NCI-H345 treated with DMSO at 0.1 percent for 48 hours (cell line): ENCODE measurements at regions not wholly inside any gene's neighbourhood (a gene's known extent, or its start where the extent isn't known, plus 50 kb on each side); places are given as distances from the start of the nearest gene placed in this dataset.
"Not testable (repeated sequence)": the region's sequence is repeated elsewhere in the genome, so short reads cannot be mapped to it uniquely, and the experiment has no call there.

Experiments
- DNase-seq: peaks from one replicate; lab custom pipeline; 2025; ENCODE audit not compliant: unreplicated experiment; lab: John Stamatoyannopoulos, UW

- DNase-seq, result no peak
Observed at GRCh38 chr2:49686897-49687442, 532.7 kb upstream of the FSHR start.

- DNase-seq, result no peak
Observed at GRCh38 chr2:49686291-49686690, 532.0 kb upstream of the FSHR start.

- no peak for DNase-seq
Observed at GRCh38 chr2:49677227-49677626, 522.9 kb upstream of the FSHR start.

- DNase-seq, result no peak
Observed at GRCh38 chr2:49664827-49665226, 510.5 kb upstream of the FSHR start.

- no peak for DNase-seq
Observed at GRCh38 chr2:49661809-49662208, 507.5 kb upstream of the FSHR start.

- DNase-seq, result no peak
Observed at GRCh38 chr2:49656853-49657252, 502.5 kb upstream of the FSHR start.

GRCh38 chr2:49643149-49643548, 488.8 kb upstream of the FSHR start:
- DNase-seq, result no peak

GRCh38 chr2:49640630-49641029, 486.3 kb upstream of the FSHR start:
- DNase-seq, result no peak

GRCh38 chr2:49621016-49621415, 466.7 kb upstream of the FSHR start:
- no peak for DNase-seq

- no peak for DNase-seq
Observed at GRCh38 chr2:49619804-49620203, 465.5 kb upstream of the FSHR start.

GRCh38 chr2:49618491-49618890, 464.2 kb upstream of the FSHR start:
- DNase-seq, result no peak

GRCh38 chr2:49616800-49617199, 462.5 kb upstream of the FSHR start:
- peak; percentile 18 for DNase-seq

- DNase-seq, result not testable (repeated sequence)
Observed at GRCh38 chr2:49611796-49612195, 457.5 kb upstream of the FSHR start.

- no peak for DNase-seq
Observed at GRCh38 chr2:49600524-49600923, 446.2 kb upstream of the FSHR start.

GRCh38 chr2:49598231-49598630, 443.9 kb upstream of the FSHR start:
- DNase-seq, result no peak

GRCh38 chr2:49585921-49586320, 431.6 kb upstream of the FSHR start:
- DNase-seq, result no peak

GRCh38 chr2:49582946-49583345, 428.6 kb upstream of the FSHR start:
- no peak for DNase-seq

GRCh38 chr2:49577041-49577440, 422.7 kb upstream of the FSHR start:
- no peak for DNase-seq

GRCh38 chr2:49569176-49569575, 414.9 kb upstream of the FSHR start:
- DNase-seq, result no peak

GRCh38 chr2:49567811-49568600, 413.7 kb upstream of the FSHR start:
- DNase-seq, result no peak

- DNase-seq, result no peak
Observed at GRCh38 chr2:49567021-49567420, 412.7 kb upstream of the FSHR start.

GRCh38 chr2:49553658-49554057, 399.3 kb upstream of the FSHR start:
- DNase-seq, result no peak

GRCh38 chr2:49532702-49533101, 378.4 kb upstream of the FSHR start:
- DNase-seq, result no peak
